ENCODE measurements at regions not wholly inside any gene's neighbourhood (a gene's known extent, or its start where the extent isn't known, plus 50 kb on each side); places are given as distances from the start of the nearest gene placed in this dataset.
"Not testable (repeated sequence)": the region's sequence is repeated elsewhere in the genome, so short reads cannot be mapped to it uniquely, and the experiment has no call there.

DNA sequence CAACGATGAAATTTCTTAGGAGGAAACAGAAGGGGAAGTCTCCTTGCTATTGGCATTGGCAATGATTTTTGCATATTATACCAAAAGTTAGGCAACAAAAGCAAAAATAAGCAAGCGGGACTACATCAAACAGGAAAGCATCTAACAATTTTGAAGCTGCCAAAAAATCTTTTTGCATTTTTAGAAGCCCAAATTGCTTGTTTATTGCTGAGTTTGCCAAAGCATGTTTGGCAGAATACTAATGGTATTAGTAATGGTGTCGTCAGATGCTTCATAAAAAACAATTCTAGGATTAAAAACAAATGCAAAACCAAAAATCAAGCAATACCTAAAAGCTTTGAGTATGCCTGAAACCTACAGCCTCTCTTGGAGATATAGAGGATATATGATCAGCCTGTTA lies 80.0 kb downstream of the GALR1 start:
- DNase-seq = no peak

DNA sequence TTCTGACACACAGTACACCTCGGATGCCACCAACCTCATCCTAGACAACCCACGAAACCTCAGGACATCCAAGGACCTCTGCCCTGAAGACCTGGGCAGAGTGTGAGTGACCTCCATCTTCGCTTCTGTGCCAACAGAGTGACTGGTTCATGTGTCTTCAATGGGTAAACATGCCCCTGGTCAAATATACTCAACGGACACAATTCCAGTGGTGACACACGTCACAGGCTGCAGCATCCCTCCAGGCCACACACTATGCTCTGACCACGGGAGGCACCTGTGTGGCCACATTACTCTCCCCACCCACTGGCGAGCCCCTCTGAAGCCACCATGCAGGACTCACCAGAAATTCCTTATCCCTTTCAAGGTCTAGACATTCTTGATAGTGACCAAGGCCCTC lies 85.2 kb downstream of the GALR1 start:
- DNase-seq = no peak

DNA sequence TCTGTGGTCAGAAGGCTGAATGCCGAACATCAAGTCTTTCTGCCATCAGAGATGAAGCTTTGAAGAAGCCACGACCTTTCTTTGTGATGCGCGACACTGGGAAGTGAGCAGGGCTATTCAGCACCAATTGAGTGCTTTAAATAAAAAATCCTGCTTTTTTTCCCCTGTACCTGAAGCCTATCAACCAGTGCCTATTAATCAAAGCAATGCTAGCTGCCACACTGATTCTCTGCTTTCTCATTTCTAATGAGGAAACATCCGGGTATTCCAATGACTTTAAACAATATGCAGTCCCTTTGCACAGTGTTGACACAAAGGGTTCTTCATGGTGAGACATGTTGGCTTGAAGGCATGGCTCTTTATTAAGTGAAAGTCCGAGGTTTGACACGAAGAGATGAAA lies 88.0 kb downstream of the GALR1 start:
- DNase-seq = no peak

DNA sequence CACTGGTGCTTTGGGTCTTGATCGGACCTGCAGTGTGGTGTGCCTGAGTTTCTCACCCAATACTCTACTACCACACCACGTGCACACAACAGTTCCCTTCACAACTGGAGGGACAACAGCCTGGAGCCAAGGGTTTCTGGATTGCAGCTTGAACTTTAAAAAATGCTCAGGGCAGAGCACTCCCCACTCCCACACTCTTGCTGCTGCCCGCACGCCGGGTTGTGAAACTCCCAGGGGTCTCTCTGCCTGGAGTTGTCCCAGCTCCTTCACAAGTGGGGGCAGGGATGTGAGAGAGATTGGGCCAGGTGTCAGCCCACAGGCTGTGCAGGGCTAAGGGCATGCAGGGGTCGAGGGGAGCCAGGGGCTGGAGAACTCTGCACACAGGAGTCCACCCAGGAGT lies 89.4 kb downstream of the GALR1 start:
- no peak for DNase-seq

DNA sequence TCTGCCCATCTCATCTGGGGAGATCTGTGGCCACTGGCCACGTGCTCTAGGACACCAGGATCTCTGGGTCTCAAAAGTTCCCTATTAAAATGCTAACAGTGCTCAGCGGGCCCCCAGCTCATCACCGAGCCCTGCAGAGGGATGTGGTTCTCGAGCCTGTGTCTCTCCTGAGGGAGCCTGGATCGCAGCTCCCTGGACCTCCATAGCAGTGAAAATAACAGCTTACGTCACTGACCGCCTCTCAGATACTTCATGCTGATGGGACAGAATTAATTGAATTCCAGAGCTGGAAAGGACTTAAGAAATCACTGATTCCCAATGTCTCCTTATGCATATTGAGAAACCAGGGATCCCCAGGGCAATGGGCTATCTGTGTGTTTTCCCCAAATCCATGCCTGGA lies 90.0 kb downstream of the GALR1 start:
- no peak for DNase-seq

GRCh38 chr18:77340815-77341214 lies 91.2 kb downstream of the GALR1 start:
- DNase-seq = no peak

DNA sequence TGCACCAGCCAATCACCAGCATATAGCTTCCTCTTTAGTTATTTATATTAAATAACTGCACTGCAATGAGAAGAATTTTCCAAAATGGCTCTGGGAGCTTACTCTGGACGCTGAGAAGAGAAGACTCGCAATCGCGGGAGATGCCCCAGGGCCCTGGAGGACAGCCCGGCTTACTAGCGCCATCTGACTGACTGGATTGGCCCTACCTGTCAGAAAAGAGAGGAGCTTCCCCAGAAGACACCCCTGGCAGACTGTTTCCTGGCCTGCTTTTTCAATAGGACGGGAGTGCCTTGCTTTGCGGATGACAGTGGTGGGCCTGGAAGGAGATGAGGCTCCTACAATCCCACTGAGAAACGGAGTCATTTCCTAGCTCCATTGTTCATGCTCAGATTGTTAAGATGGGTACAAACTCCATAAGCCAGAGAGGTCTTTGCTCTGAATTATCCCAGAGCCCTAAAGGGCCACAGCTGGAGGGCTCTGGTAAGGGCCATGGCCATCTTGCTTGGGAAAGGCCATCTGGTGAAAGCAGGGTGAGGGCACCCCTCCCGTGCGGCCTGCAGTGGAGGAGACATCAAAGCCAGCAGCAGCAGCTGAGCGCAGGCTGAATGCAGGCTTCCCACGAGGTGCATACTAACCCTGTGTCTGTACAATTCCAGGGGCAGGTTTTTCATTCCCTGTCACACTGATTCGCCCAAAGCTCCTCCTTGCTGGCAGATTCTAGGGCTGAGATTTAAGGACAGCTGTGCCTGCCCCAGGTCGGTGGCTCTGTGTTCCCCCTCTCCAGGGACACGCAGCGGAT lies 92.1 kb downstream of the GALR1 start:
- no peak for DNase-seq

- DNase-seq = no peak
These were observed 93.1 kb downstream of the GALR1 start for GRCh38 chr18:77342736-77343135.

DNA sequence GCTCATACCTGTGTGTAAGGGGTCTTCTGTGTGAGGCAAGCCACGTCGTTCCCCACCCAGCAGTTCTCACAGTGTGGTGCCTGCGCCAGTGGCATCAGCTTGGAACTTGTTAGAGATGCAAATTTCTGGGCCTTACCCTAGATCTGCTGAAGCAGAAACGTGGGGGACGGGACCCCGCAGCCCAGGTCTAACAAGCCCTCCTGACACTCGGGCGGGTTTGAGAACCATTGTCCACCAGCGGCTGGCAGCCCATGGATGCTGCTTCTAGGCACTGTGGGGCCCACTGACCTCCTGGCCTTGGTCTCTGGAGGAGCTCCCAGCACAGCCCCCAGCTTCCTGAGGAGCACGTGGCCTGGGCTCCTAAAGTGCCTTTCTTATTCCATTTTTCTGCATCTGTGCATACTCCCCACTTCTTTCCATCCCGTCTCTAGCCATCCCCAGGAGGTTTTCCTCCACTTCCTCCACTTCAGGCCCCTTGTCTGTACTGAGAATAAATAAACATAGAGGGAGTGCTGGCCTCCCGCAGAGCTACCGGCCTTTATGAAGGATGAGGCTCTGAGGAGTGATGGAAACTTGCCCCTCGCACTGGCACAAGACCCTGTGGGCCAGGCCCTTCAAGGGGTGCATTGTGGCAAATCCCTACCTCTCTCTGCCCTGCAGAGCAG lies 94.3 kb downstream of the GALR1 start:
- DNase-seq = no peak

- no peak for DNase-seq
These were observed 95.3 kb downstream of the GALR1 start for GRCh38 chr18:77344786-77345500.

GRCh38 chr18:77346208-77346810 lies 96.7 kb downstream of the GALR1 start:
- no peak for DNase-seq

- not testable (repeated sequence) for DNase-seq
These were observed 103.7 kb downstream of the GALR1 start for GRCh38 chr18:77353349-77353748.

DNA sequence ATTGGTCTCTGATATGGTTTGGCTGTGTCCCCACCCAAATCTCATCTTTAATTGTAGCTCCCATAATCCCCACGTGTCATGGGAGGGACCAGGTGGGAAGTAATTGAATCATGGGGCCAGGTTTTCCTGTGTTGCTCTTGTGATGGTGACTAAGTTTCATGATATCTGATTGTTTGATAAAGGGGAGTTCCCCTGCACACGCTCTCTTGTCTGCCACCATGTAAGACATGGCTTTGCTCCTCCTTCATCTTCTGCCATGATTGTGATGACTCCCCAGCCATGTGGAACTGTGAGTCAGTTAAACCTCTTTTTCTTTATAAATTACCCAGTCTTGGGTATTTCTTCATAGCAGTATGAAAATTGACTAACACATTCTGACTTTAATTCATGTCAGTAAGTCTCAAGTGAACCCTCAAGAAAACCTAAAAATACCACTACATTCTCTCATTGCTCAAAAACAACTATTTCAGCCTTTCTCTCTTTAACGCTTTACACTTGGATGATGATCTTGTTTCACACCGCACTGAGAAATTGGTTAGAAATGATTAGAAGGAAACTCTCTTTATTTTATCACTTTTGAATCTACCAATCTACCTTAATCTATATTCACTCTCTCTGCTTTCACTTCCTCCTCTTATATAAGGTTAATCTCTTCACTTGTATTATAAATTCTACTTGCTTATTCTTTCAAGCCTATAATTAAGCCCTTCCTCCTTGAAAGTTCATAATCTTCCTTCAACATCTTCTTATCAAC lies 110.1 kb downstream of the GALR1 start:
- no peak for DNase-seq

- no peak for DNase-seq
These were observed 110.9 kb downstream of the GALR1 start for GRCh38 chr18:77360315-77361190.

- no peak for DNase-seq
These were observed 111.7 kb downstream of the GALR1 start for GRCh38 chr18:77361382-77361781.

DNA sequence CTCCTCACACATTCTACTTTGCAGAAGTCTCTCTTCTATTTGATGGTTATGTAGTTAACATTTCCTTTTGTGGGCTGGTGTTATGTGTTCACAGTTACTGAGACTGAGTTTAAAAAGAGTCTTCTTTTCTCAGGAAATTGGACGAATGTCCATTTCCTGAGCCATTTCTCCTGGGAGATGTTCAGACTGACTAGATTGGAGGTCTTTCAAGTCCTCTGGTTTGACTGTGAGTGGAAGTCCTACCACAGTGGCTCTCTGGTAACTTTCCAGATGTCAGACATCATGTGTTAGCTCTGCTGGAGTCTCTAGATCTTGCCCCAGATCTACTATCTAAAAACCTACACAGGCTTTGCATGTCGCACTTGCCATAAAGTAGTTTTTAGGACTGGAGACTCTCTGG lies 116.0 kb downstream of the GALR1 start:
- DNase-seq = no peak

GRCh38 chr18:77366067-77366719 lies 116.5 kb downstream of the GALR1 start:
- DNase-seq = no peak

GRCh38 chr18:77366720-77367641 lies 117.3 kb downstream of the GALR1 start:
- DNase-seq = no peak

DNA sequence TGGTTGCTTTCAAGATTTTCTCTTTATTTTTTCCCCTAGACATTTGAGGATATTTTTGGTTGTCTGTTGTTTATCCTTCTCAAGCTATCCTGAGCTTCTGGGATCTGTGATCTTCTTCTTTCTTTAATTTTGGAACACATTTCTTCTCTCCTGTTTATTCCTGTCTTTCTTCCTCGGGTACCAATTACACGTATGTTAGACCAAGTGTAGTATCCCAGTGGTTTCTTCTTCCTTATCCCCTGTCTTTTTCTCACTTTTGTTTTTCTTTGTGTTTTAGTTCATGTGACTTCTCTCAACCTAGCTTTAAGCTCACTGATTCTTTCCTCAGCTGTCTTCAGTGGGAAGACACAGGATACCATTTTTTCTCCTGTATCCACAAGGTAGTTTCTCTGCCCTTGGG lies 120.0 kb downstream of the GALR1 start:
- DNase-seq = no peak
